ENCODE measurements at regions not wholly inside any gene's neighbourhood (a gene's known extent, or its start where the extent isn't known, plus 50 kb on each side); places are given as distances from the start of the nearest gene placed in this dataset.

DNA sequence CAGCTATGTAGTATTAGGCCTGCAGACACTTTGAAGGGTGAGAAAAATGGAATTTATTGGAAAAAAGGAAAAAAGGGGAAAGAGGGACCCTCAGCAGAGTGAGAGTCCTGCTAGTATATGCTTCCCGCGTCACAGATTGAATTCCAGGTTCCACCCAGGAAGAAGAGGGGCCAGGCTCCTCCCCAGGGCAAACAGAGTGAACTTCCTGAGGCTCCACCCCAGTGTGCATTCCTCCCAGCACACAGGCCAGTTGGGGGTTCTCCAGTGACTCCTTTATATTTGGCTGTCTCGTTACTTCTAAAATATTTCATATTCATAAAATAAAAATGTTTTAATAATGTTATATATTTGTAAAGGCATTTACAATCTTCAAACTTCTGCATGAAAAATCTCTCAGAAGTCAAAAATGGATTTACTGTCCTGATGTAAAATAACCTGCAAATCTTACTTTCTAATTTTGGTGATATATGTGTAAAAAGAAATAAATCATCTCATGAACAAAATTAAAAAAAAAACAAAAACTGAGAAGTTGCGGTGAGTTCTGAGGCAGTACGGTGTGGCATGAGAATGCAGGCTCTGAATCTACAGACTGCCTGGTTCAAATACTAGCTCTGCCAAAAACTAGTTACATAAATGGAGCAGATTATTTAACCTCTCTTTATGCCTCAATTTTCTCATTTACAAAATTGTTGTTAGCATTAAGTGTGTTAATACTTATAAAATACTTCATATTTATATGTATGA is 175.8 kb upstream of the P2RY1 start:
- TF ChIP-seq CTCF (IDR thresholded peaks at IDR 0.05) (no peak), POLR2A (IDR thresholded peaks at IDR 0.05) (no peak), EP300 (IDR thresholded peaks at IDR 0.05; ENCODE audit: low read depth) (no peak)

All from transverse colon (tissue), 3 donors.